ENCODE measurements at regions not wholly inside any gene's neighbourhood (a gene's known extent, or its start where the extent isn't known, plus 50 kb on each side); places are given as distances from the start of the nearest gene placed in this dataset.

DNA sequence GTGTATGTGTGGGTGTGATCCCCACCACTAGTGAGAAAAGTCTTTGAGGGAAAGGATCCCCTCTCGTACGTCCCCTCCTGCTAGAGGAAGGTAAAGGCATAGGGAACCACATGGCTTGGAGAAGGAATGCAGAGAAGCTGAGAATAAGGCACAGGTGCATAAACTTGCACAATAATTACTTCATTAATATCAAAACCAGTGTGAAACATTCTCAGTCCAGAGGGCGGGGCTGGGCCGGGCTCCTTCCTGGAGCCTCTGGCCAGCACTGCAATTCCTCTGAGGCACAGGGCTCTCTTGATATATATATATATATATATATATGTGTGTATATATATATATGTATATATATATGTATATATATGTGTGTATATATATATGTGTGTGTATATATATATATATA, 162.6 kb downstream of the TSEN15 start:
- Histone ChIP-seq H3K27ac (peak overlapping the region in 1 of 2 donors; percentile 37), H3K36me3 (no peaks in the 10 kb centered on the region), H3K4me1 (peaks cover 7 to 12% of the 10 kb centered on the region in 2 donors), H3K4me3 (no peak overlapping the region), H3K27me3 (no peaks in the 10 kb centered on the region), H3K9me3 (no peaks in the 10 kb centered on the region)
- ATAC-seq: peak; percentile 51
- TF ChIP-seq, protein P1, sequence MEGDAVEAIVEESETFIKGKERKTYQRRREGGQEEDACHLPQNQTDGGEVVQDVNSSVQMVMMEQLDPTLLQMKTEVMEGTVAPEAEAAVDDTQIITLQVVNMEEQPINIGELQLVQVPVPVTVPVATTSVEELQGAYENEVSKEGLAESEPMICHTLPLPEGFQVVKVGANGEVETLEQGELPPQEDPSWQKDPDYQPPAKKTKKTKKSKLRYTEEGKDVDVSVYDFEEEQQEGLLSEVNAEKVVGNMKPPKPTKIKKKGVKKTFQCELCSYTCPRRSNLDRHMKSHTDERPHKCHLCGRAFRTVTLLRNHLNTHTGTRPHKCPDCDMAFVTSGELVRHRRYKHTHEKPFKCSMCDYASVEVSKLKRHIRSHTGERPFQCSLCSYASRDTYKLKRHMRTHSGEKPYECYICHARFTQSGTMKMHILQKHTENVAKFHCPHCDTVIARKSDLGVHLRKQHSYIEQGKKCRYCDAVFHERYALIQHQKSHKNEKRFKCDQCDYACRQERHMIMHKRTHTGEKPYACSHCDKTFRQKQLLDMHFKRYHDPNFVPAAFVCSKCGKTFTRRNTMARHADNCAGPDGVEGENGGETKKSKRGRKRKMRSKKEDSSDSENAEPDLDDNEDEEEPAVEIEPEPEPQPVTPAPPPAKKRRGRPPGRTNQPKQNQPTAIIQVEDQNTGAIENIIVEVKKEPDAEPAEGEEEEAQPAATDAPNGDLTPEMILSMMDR (IDR thresholded peaks at IDR 0.05): no peak
- peak in 1 of 4 donors; percentile 79 for DNase-seq
- intact Hi-C loops (cut with DNase I): no loop called here

DNA sequence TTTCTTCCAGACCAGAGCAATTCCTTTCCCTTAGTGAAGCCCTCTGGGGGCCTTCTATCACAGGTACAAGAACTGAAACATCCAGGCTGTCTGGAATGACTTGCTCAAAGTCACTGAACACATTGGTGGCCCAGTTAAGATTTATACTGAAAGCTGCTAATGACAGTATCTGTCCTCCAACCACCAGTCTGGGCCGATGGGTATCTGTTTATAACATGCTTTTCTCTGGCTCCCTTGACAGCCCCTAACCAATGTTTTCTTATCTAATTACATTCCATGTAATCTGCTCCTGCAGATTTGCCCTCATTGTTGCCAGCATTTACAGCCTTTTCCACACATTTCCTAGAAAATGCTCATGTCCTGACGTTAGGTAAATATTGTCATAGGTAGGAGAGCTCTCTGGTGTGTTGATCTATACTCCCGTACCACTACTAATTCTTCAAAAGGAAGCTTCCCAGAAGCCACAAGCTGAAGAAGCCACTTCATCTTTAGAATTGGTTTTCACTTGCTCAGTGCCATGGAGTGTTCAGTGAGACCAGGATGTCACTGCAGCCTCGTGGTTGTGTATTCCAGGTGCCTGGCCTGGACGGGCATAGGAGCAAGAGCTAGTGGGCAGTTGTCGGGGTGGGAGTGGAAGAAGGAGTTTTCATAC, 163.9 kb downstream of the TSEN15 start:
- TF ChIP-seq, protein P1 (IDR thresholded peaks at IDR 0.05): no peak
- Histone ChIP-seq H3K9me3 (no peaks in the 10 kb centered on the region), H3K27ac (no peak overlapping the region), H3K4me3 (no peak overlapping the region), H3K27me3 (no peaks in the 10 kb centered on the region), H3K36me3 (no peaks in the 10 kb centered on the region), H3K4me1 (peaks cover 7 to 8% of the 10 kb centered on the region in 2 donors)
- ATAC-seq (peak; percentile 83), DNase-seq (no peak)
- intact Hi-C loops (cut with DNase I): no loop called here

DNA sequence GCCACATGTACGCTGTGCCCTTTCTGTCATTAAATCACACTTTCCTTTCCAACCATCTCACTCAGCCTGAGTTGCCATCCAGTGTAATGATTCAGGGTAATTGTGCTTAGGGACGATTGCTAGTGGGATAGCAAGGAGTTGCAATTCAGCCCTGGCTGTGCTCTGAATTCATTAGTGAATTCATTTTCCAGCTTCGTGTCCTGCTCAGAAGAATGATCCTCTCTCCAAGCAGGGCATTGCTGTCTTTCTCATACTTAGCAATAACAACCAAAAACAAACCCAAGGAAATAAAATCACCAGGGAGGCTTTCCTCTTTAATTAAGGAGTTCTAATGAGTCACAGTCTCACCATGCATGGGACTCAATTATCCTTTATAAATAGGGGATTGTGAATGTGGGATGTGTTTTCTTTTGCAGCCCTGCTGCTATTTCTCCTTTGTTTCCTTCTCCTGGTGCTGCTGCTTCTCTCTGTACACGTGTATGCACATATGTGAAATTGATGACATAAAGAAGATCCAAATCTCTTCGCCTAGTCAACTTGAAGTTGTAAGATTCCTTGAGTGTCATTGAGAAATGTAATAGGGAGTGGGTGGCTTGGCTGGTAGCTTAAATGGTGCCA, 167.0 kb downstream of the TSEN15 start:
- no peaks in the 10 kb centered on the region for H3K27me3 ChIP-seq
- no peak for DNase-seq
- H3K9me3 ChIP-seq: no peaks in the 10 kb centered on the region
- no peak overlapping the region for H3K27ac ChIP-seq
- peaks cover 0 to 11% of the 10 kb centered on the region in 2 donors for H3K4me1 ChIP-seq
- H3K4me3 ChIP-seq: no peak overlapping the region
- TF ChIP-seq, protein P1 (IDR thresholded peaks at IDR 0.05): no peak
- no peak for ATAC-seq
- intact Hi-C loops (cut with DNase I): no loop called here
- no peaks in the 10 kb centered on the region for H3K36me3 ChIP-seq

DNA sequence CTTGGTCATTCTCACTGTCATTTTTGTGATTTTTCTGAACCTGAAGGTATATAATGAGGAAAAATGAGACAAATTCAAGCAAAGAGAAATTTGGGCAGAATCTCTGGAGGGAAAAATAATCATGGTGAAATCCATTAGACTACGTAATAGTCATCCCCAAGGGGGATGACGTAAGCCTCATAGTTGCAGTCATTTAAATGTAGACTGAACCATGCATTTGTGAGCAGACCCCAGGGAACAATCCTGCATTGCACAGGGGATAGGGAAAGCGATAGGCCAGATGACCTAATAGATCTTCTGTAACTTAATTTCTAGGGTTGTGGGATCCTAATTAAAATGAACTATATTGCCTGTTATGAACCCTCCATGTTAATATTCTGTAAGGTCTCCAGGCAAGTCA, 167.4 kb upstream of the C1orf21 start:
- TF ChIP-seq, protein P1 (IDR thresholded peaks at IDR 0.05): no peak
- Histone ChIP-seq H3K4me1 (peaks cover 0 to 11% of the 10 kb centered on the region in 2 donors), H3K36me3 (no peaks in the 10 kb centered on the region), H3K27me3 (no peaks in the 10 kb centered on the region), H3K9me3 (no peaks in the 10 kb centered on the region), H3K27ac (no peak overlapping the region), H3K4me3 (no peak overlapping the region)
- DNase-seq: no peak
- intact Hi-C loops (cut with DNase I): no loop called here
- no peak for ATAC-seq

DNA sequence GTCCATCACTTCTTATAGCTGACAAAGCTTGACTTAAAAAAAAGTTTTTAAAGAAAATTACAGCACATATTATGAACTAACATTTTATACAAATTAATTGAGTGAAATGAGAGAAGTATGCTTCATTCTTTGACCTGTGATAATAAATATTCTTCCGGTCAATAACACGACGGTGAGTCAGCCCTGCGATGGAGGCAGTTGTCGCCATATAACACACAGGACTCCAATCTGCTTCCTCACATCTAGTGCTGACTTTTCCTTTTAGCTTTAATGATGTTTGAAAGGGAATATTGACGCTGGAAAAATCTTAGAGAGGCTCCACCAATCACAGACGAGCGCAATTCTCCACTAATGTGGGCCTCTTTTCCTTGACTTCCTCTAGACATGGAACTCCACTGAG, 166.9 kb upstream of the C1orf21 start:
- DNase-seq (no peak), ATAC-seq (no peak)
- H3K9me3 ChIP-seq: no peaks in the 10 kb centered on the region
- H3K27ac ChIP-seq: no peak overlapping the region
- intact Hi-C loops (cut with DNase I): loop anchor here in 1 of 2 donors (5.0 kb wide), 1 partner anchor 143 kb away; no protein-coding TSS in a partner anchor
- H3K27me3 ChIP-seq: no peaks in the 10 kb centered on the region
- H3K4me1 ChIP-seq: peaks cover 0 to 11% of the 10 kb centered on the region in 2 donors
- no peak overlapping the region for H3K4me3 ChIP-seq
- H3K36me3 ChIP-seq: no peaks in the 10 kb centered on the region
- TF ChIP-seq, protein P1 (IDR thresholded peaks at IDR 0.05): no peak

Data from left lung (tissue), 4 donors.